ENCODE measurements at regions not wholly inside any gene's neighbourhood (a gene's known extent, or its start where the extent isn't known, plus 50 kb on each side); places are given as distances from the start of the nearest gene placed in this dataset.

GRCh38 chr1:245008761-245009160 lies 144.4 kb upstream of the HNRNPU start:
- TF ChIP-seq CTCF (conservative IDR thresholded peaks at IDR 0.05; ENCODE audit: low read depth, low read length) = no peak
- TF ChIP-seq EZH2 (IDR thresholded peaks at IDR 0.05; ENCODE audit: borderline replicate concordance, low read depth, low read length, poor library complexity, severe bottlenecking) = no peak
